NB4 (cell line): ENCODE measurements at regions not wholly inside any gene's neighbourhood (a gene's known extent, or its start where the extent isn't known, plus 50 kb on each side); places are given as distances from the start of the nearest gene placed in this dataset.

ENCODE experiments used
- DNase-seq: peaks from one replicate; pipeline ENCODE4 v3.0.0; 2010; ENCODE audit warnings: low read depth
- H3K4me3 ChIP-seq: one replicate; pipeline ENCODE4 v1.5.1; 2011; ENCODE audit warnings: mild to moderate bottlenecking, low read depth, low read length, moderate library complexity
- MYC ChIP-seq: IDR thresholded peaks from 2 replicates; pipeline ENCODE4 v1.6.1; 2011; ENCODE audit warnings: low read depth, low read length
- POLR2A ChIP-seq: IDR thresholded peaks from 2 replicates; pipeline ENCODE4 v1.6.1; 2011; ENCODE audit warnings: mild to moderate bottlenecking; ENCODE audit not compliant: insufficient read length; ENCODE audit errors: extremely low read depth
- TF ChIP-seq, protein P1 (sequence below): IDR thresholded peaks from one replicate; pipeline ENCODE4 v1.5.1; 2012; ENCODE audit warnings: low read depth, low read length
- TF ChIP-seq, protein P2 (sequence below): IDR thresholded peaks from 2 replicates; pipeline ENCODE4 v1.6.1; 2011; ENCODE audit warnings: low read depth, low read length

DNA sequence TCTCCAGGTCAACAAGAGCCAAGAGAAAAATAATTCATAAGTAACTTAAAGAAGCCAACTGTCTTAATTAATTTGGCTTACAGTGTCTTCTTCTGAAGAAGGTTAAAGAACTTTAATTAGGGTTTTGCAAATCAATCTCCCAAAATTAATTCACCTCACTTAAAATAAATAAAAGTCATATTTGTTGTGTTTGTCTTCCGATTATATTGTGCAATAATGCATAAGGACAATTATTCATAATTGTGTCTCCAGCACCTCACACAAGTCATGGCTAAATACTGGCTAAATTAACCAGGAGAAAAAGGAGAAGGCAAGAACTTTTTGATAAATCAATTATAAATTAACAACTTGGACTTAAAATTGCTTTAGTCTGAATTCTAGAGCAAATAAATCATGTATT is 899.0 kb upstream of the NR2F2 start:
- no peak overlapping the region for H3K4me3 ChIP-seq
- no peak for DNase-seq
- TF ChIP-seq, protein P1, sequence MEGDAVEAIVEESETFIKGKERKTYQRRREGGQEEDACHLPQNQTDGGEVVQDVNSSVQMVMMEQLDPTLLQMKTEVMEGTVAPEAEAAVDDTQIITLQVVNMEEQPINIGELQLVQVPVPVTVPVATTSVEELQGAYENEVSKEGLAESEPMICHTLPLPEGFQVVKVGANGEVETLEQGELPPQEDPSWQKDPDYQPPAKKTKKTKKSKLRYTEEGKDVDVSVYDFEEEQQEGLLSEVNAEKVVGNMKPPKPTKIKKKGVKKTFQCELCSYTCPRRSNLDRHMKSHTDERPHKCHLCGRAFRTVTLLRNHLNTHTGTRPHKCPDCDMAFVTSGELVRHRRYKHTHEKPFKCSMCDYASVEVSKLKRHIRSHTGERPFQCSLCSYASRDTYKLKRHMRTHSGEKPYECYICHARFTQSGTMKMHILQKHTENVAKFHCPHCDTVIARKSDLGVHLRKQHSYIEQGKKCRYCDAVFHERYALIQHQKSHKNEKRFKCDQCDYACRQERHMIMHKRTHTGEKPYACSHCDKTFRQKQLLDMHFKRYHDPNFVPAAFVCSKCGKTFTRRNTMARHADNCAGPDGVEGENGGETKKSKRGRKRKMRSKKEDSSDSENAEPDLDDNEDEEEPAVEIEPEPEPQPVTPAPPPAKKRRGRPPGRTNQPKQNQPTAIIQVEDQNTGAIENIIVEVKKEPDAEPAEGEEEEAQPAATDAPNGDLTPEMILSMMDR: no peak
- TF ChIP-seq, protein P2, sequence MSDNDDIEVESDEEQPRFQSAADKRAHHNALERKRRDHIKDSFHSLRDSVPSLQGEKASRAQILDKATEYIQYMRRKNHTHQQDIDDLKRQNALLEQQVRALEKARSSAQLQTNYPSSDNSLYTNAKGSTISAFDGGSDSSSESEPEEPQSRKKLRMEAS: no peak
- TF ChIP-seq MYC (no peak), POLR2A (no peak)

DNA sequence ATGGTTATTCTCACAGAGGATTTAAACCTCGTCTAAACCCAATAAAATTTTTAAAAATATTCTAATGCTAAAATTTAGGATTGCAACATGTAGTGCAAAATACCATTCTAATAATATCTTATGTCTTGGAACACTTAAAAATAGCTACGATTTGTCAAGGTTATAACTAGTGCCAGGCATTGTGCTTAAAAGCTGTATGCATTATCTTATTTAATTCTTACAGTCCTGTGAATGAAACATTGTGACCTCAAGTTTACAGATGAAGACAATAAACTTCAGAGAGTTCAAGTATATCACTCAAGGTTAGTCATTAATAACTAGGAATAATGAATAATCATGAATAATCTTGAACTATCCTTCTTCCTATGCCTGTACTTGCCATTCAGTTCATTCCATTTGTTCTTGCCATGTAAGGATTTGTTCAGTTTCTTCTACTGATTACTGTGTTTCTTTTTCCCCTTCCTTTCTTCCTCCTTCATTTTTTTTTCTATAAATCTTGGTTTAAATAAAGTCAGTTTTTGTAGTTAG is 897.6 kb upstream of the NR2F2 start:
- DNase-seq: no peak
- TF ChIP-seq, protein P1: no peak
- TF ChIP-seq, protein P2: no peak
- TF ChIP-seq POLR2A (no peak), MYC (no peak)
- no peak overlapping the region for H3K4me3 ChIP-seq

DNA sequence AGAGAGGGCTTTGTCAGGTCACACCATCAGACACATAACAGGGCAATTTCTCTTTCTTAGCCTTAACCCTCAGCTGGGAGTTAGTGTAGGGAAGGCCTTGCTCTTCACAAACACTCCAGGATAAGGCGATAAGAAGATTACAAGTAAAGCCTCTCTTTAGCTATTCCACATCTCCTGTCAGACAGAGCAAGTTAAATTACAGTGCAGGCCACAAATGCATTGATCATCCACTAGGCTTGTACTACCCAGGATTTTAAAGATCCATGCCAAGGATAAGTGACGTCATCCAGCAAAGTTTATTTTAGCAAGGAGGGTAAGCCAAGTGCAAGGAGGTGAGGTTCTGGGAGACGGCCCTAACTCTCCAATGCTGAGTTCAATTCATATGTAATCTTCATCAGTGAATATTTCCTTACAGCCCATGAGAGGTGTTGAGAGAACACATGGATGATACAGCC is 890.6 kb upstream of the NR2F2 start:
- DNase-seq: no peak
- no peak overlapping the region for H3K4me3 ChIP-seq
- TF ChIP-seq POLR2A: no peak
- TF ChIP-seq, protein P1: no peak
- no peak for TF ChIP-seq MYC
- TF ChIP-seq, protein P2: no peak

DNA sequence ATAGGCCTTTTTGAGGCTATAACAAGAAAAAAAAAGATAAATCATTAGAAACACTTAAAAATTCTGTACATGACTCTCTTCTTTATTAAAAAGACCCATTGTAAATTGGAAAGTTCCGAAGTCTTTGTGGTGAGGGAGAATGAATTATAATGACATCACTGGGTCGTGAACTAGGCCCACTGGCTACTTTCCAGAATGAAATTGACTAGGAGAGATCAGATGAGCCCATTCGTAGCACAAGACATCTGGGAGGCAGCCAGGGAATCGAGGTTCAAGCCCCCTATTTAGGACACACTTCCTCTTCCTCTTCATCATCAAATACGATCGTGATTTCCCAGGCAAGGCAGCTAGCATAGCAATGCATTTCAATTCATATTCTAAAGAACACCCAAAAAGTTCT is 889.8 kb upstream of the NR2F2 start:
- DNase-seq: no peak
- no peak overlapping the region for H3K4me3 ChIP-seq
- TF ChIP-seq POLR2A (no peak), MYC (no peak)
- TF ChIP-seq, protein P2: no peak
- TF ChIP-seq, protein P1: no peak

DNA sequence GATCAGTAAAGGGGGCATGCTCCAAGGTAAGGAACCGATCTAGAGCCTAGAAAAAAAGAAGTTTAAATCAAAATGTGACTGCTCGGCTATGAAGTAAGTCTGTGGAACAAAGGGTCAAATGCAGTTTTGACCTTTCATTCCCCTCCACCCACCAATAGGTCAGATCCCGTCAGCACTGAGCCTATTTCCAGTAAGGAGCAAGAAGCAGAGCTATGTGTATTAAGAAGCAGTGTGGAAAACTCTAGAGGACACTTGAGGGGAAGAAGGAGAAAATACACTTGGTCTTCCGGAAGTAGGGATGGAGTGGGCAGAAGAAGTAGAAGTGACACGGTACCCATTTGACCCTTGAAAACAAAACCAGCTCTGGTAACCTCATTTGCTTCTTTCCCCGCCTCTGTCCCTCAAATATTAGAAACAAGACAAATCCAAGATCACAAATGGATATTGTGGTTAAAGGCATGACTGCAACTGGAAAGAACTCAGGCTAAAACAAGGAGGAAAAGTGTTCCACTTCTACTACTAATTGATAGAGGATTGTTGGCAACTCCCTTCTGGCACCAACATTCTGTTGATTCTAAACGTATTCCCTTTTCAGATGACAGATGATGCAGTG is 888.3 kb upstream of the NR2F2 start:
- no peak overlapping the region for H3K4me3 ChIP-seq
- TF ChIP-seq, protein P1: no peak
- TF ChIP-seq POLR2A (no peak), MYC (no peak)
- DNase-seq: no peak

DNA sequence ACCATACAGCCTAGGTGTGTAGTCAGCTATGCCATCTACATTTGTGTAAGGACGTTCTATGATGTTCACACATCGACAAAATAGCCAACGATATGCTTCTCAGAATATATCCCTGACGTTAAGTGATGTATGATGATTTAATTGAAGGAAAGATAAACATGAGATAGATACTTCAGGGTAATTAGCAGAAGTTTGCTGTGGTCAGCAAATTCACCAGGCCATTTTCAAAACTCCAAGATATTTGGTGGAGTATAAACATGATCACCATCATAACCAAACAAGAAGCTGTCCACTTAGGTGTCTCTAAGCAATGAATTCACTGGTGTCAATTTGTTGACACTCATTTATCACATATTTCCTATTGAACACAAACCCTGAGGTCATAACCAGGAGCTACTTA is 885.6 kb upstream of the NR2F2 start:
- no peak for DNase-seq
- H3K4me3 ChIP-seq: no peak overlapping the region
- TF ChIP-seq, protein P1: no peak
- no peak for TF ChIP-seq POLR2A
- TF ChIP-seq MYC: no peak
- TF ChIP-seq, protein P2: no peak
